ENCODE measurements at regions not wholly inside any gene's neighbourhood (a gene's known extent, or its start where the extent isn't known, plus 50 kb on each side); places are given as distances from the start of the nearest gene placed in this dataset.

- no peak for TF ChIP-seq CTCF (conservative IDR thresholded peaks at IDR 0.05; ENCODE audit: low read depth, low read length)
- TF ChIP-seq EZH2phosphoT487 (IDR thresholded peaks at IDR 0.05; ENCODE audit: borderline replicate concordance, low read length), result no peak
Measured at GRCh38 chr3:76969471-76969870, 70.4 kb upstream of the ROBO2 start.
